GM12865 (cell line): ENCODE measurements at regions not wholly inside any gene's neighbourhood (a gene's known extent, or its start where the extent isn't known, plus 50 kb on each side); places are given as distances from the start of the nearest gene placed in this dataset.

Source experiments
- DNase-seq: peaks from one replicate; pipeline ENCODE4 v3.0.0; 2010; ENCODE audit warnings: low read depth
- H3K4me3 ChIP-seq: 2 replicates; pipeline ENCODE4 v1.5.1; 2011; ENCODE audit warnings: mild to moderate bottlenecking, low read depth, low read length, control low read depth
- TF ChIP-seq, protein P1 (sequence below): IDR thresholded peaks from 2 replicates; pipeline ENCODE4 v1.5.1; 2011; ENCODE audit warnings: low read length, control low read depth, low read depth, inconsistent platforms; ENCODE audit not compliant: insufficient read depth; ENCODE audit errors: missing control alignments

DNA sequence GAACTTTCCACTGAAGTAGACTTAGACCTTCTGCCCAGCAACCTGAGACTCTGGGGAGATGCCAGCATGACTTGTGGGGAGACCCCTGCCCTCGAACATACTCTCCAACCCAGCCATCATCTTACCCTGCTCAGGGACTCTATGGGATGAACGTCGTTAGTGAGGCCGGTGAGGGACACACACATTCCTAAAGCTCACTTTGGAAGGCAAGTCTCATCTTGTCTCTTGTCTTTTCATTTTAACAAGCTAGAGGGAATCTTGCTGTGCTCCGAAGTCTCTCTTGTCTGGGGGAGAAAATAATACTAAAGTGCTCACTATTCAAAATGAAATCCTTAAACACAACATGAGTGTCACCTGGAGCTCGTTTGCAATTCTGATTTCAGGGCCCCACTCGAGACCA is 239.5 kb upstream of the HES1 start:
- TF ChIP-seq, protein P1, sequence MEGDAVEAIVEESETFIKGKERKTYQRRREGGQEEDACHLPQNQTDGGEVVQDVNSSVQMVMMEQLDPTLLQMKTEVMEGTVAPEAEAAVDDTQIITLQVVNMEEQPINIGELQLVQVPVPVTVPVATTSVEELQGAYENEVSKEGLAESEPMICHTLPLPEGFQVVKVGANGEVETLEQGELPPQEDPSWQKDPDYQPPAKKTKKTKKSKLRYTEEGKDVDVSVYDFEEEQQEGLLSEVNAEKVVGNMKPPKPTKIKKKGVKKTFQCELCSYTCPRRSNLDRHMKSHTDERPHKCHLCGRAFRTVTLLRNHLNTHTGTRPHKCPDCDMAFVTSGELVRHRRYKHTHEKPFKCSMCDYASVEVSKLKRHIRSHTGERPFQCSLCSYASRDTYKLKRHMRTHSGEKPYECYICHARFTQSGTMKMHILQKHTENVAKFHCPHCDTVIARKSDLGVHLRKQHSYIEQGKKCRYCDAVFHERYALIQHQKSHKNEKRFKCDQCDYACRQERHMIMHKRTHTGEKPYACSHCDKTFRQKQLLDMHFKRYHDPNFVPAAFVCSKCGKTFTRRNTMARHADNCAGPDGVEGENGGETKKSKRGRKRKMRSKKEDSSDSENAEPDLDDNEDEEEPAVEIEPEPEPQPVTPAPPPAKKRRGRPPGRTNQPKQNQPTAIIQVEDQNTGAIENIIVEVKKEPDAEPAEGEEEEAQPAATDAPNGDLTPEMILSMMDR, result no peak
- H3K4me3 ChIP-seq, result no peak overlapping the region
- no peak for DNase-seq

DNA sequence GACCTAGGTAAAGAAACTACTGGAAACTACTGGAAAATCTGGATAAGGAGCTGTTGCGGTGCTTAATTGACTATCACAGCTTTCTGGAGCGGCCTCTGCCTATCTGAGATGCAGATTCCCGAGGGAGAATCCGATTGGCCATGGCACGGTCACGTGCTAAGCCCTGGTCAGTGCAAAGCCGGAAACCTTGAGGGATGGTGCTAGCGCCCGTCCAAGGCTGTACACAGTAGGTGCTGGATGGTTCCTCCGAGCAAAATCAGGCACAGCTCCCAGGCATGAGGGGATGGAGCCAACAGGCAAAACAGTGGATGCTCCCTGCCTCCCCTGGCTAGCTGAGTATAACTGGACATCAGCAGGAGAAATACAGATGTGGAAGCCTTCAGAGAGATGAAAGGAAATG is 238.7 kb upstream of the HES1 start:
- TF ChIP-seq, protein P1, result no peak
- DNase-seq, result no peak
- H3K4me3 ChIP-seq, result no peak overlapping the region

DNA sequence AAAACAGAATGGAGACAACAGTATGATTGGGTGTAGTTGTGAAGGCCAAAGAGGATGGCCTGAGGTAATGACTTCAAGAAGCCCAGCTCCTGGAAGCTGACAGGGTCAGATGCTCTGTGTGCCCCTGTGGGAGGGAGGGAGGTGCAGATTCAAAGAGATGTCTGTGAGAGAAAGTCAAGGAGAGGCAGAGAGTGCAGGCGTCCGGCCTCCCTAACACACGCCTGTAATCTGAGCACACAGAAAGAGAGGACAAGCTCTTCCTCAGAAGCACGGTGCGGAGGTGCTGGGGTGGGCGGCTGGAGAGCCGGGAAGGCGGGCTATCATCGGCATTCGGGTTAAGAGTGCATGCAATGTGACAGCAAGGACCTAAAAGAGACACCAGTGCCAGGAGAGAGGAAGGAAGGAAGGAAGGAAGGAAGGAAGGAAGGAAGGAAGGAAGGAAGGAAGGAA is 238.2 kb upstream of the HES1 start:
- TF ChIP-seq, protein P1, result no peak
- no peak for DNase-seq
- H3K4me3 ChIP-seq, result no peak overlapping the region

DNA sequence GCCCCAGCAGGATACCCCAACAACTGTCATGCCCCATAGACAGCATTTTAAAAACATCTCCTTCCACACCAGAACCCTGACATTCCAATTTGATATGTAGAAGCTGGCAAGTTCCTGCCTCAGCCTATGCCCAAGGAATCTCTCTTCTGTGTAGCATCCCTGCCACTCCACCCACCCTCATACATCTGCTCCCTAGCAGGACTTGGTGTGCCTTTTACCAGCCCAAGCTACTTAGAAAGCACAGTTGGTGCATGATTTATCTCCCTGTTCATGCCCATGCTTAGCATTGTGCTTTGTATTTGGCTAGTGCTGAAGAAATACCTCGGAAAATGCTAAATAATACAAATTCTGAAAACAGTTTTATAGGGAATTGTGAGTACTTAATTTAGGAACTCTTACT is 236.9 kb upstream of the HES1 start:
- TF ChIP-seq, protein P1, result no peak
- no peak overlapping the region for H3K4me3 ChIP-seq
- no peak for DNase-seq

DNA sequence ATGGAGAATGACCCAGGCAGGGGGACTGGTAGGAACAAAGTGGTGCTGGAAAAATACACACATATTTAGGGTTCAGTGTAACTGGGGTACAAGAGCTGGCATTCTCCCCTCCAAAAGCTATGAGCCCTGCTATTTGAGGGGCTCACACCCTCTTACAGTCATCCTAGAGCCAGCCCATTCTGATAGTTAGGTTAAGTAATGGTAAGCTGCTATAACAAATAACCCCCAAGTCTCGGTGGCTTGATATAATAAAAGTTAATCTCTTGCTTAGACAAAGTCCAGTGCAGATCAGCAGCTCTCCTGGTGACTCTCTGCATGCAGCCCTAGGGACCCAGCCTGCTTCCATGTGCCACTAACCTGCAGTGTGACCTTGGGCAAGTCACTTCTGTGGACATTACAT is 234.9 kb upstream of the HES1 start:
- H3K4me3 ChIP-seq, result no peak overlapping the region
- DNase-seq, result no peak
- TF ChIP-seq, protein P1, result no peak

DNA sequence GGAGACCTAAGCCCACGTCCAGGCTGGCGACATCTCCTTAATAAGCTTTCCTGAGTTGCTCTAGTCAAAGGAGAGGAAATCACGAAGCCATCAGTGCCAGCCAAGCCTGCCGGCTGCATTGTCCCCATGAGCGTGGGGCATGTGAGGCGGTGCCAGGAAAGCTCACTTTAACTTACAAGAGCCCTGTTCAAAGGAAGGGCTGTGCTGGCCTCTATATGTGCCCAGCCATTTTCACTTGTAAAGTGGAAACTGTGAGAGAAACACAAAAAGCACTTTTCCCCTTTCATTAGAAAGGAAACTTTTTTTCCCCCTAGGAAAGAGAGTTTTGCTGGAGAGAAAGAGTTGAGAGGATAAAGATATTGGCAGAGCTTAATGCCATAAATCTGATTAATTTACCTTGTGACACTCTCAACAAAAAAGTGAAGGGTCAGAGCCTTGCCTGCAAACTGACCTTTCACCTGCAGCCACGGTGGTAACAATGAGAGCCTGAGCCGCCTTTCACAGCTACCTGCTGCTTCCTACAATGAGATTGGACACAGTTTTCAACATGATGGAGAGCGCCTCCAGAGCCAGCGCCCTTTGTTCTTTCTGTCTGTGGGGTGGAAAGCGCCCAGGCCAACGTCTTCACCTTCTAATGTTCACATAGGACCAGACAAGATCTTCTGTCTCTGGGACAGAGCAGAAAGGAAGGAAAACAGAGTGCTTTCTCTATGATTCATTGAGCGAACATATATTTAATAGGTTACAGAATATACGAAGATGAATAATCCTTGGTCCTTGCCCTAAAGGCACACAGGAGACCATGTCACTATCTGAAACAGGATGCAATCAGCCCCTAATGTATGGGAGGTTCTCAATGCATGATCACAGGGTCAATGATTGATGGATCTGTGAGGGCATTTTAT is 233.1 kb upstream of the HES1 start:
- no peak for DNase-seq
- no peak overlapping the region for H3K4me3 ChIP-seq
- TF ChIP-seq, protein P1, result no peak

DNA sequence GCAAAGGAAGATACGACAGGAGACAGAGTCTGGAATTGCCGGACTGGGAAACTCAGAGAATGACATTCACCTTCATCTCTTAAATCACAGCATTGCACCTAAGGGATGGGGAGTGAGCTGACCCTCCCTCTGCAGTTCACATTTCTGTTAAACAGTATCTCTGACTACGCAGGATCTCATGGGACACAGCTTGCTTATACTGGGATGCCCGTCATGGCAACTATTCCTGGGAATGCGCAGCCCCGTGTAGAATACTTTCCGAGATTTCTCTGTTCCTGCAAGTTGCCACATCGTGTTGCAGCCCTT is 232.5 kb upstream of the HES1 start:
- DNase-seq, result no peak
- TF ChIP-seq, protein P1, result no peak

More for the DNA sequence above, 232.5 kb upstream of the HES1 start:
- no peak overlapping the region for H3K4me3 ChIP-seq
